Lower leg skin (tissue), 3 donors: ENCODE measurements at regions not wholly inside any gene's neighbourhood (a gene's known extent, or its start where the extent isn't known, plus 50 kb on each side); places are given as distances from the start of the nearest gene placed in this dataset.

Source experiments
- CTCF ChIP-seq, 3 donors: fragments of 450-650 bp; IDR thresholded peaks; one replicate each; pipeline ENCODE4 v1.5.1; 2016; ENCODE audit warnings: antibody characterized with exemption in 3 of 3, mild to moderate bottlenecking in 3 of 3, moderate library complexity in 2 of 3
- POLR2A ChIP-seq, 2 donors: fragments of 450-650 bp; IDR thresholded peaks; one replicate each; pipeline ENCODE4 v1.6.1; 2016 to 2017; ENCODE audit warnings: antibody characterized with exemption in 2 of 2, mild to moderate bottlenecking in 1 of 2, moderate library complexity in 1 of 2

- TF ChIP-seq CTCF (IDR thresholded peaks at IDR 0.05), result no peak
- TF ChIP-seq POLR2A (IDR thresholded peaks at IDR 0.05), result no peak
Observed at GRCh38 chr16:51924744-51925143, 622.2 kb downstream of the TOX3 start.
